ENCODE measurements at regions not wholly inside any gene's neighbourhood (a gene's known extent, or its start where the extent isn't known, plus 50 kb on each side); places are given as distances from the start of the nearest gene placed in this dataset.

GRCh38 chr3:174710612-174711011 lies 148.5 kb upstream of the NAALADL2 start:
- H4K20me1 ChIP-seq (replicated peaks; ENCODE audit: control insufficient read depth, extremely low read depth, insufficient read depth, low read length) = no peaks in the 10 kb centered on the region
- dilution Hi-C loops (cut with MboI; ENCODE audit: extremely low pct_ligation_motif_present, low sequenced_read_pairs) = no loop called here
- ChIA-PET CTCF (no interaction called here), POLR2A (no interaction called here)
- H3K4me3 ChIP-seq (replicated peaks in 1 of 3; ENCODE audit: insufficient read depth in 1 of 3, low read depth in 1 of 3, low read length in 3 of 3) = no peak overlapping the region
- H2AFZ ChIP-seq (ENCODE audit: low read depth, low read length) = no peak overlapping the region
- H3K79me2 ChIP-seq (ENCODE audit: control insufficient read depth, insufficient read depth, low read length) = no peaks in the 10 kb centered on the region
- H3K9me1 ChIP-seq (replicated peaks; ENCODE audit: control insufficient read depth, extremely low read depth, insufficient read depth, low read length) = no peaks in the 10 kb centered on the region
- intact Hi-C loops (cut with micrococcal nuclease) = no loop called here
- H3K27ac ChIP-seq (ENCODE audit: insufficient read depth, low read depth, low read length) = no peak overlapping the region
- no peaks in the 10 kb centered on the region for H3K4me1 ChIP-seq (ENCODE audit: control insufficient read depth, extremely low read depth, insufficient read depth, low read length)
- H3K36me3 ChIP-seq (ENCODE audit: control insufficient read depth in 2 of 2, extremely low read depth in 1 of 2, insufficient read depth in 2 of 2, low read length in 2 of 2) = no peaks in the 10 kb centered on the region
- FAIRE-seq = no peak
- TF ChIP-seq MAX (IDR thresholded peaks at IDR 0.05; ENCODE audit: insufficient read depth, insufficient read length) (no peak), CTCF (IDR thresholded peaks at IDR 0.05; ENCODE audit: extremely low read depth in 1 of 2, insufficient read depth in 1 of 2, low read depth in 1 of 2, low read length in 2 of 2) (no peak), POLR2AphosphoS5 (IDR thresholded peaks at IDR 0.05; ENCODE audit: insufficient read depth, low read depth, low read length) (no peak), EZH2 (IDR thresholded peaks at IDR 0.05; ENCODE audit: borderline replicate concordance, low read depth, low read length, severe bottlenecking) (no peak), MYC (IDR thresholded peaks at IDR 0.05; ENCODE audit: low read depth, low read length) (no peak), POLR2A (IDR thresholded peaks at IDR 0.05; ENCODE audit: low read depth, low read length) (no peak), JUN (IDR thresholded peaks at IDR 0.05; ENCODE audit: borderline replicate concordance, insufficient read depth, insufficient read length, low read depth) (no peak), FOS (IDR thresholded peaks at IDR 0.05; ENCODE audit: borderline replicate concordance, insufficient read depth, low read length) (no peak), GATA2 (IDR thresholded peaks at IDR 0.05; ENCODE audit: insufficient read depth, insufficient read length, low read depth, low read length) (no peak)
- no peak overlapping the region for H3K9ac ChIP-seq (replicated peaks; ENCODE audit: extremely low read depth, insufficient read depth, low read length)
- H3K27me3 ChIP-seq (ENCODE audit: control insufficient read depth in 2 of 2, insufficient read depth in 2 of 2, low read length in 2 of 2) = no peaks in the 10 kb centered on the region
- BruUV-seq (replicated peaks) = no TSS peak
- H3K4me2 ChIP-seq (ENCODE audit: insufficient read depth, low read length) = no peak overlapping the region
- H3K9me3 ChIP-seq (replicated peaks; ENCODE audit: control insufficient read depth, insufficient read depth, low read length) = no peaks in the 10 kb centered on the region
- DNase-seq (ENCODE audit: low read depth, low spot score) = no peak

Data from endothelial cell of umbilical vein (primary cell).